H1 (cell line): ENCODE measurements at regions not wholly inside any gene's neighbourhood (a gene's known extent, or its start where the extent isn't known, plus 50 kb on each side); places are given as distances from the start of the nearest gene placed in this dataset.

Experiments used
- CHD7 ChIP-seq: fragments of 300-600 bp; sonication (generic); IDR thresholded peaks from 2 replicates; pipeline ENCODE4 v1.7.1; 2012; ENCODE audit warnings: low read length, moderate library complexity, mild to moderate bottlenecking, inconsistent platforms; ENCODE audit not compliant: insufficient replicate concordance
- RBBP5 ChIP-seq: IDR thresholded peaks from 2 replicates; pipeline ENCODE4 v1.7.1; 2012; ENCODE audit warnings: low read depth, mild to moderate bottlenecking, inconsistent platforms, low read length, moderate library complexity, borderline replicate concordance
- TF ChIP-seq, protein P1 (sequence below): IDR thresholded peaks from 2 replicates; pipeline ENCODE4 v1.6.1; 2012; ENCODE audit warnings: inconsistent platforms

DNA sequence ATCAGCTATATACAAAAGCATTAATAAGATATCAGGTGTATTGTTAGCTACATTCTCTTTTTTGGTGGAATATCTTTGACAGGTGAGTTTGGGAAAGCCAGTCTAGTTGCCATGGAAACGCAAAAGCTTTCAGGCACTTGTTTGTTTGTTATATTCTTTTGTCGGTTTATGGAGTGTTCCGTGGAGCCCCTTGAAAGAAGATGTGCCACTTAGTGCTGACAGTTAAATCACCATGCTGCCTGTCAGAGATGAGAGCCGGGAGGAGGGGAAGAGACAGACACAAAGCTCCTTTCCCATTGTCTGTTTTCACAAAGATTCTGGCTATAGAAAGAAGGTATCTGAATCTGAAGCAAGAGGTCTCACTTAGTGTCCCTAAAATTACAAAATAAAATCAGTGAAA, 170.8 kb downstream of the SNAPC1 start (continued):
- TF ChIP-seq RBBP5, result no peak
- TF ChIP-seq, protein P1, sequence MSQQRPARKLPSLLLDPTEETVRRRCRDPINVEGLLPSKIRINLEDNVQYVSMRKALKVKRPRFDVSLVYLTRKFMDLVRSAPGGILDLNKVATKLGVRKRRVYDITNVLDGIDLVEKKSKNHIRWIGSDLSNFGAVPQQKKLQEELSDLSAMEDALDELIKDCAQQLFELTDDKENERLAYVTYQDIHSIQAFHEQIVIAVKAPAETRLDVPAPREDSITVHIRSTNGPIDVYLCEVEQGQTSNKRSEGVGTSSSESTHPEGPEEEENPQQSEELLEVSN, result no peak
- TF ChIP-seq CHD7, result no peak
